Upper lobe of left lung (tissue), 4 donors: ENCODE measurements at regions not wholly inside any gene's neighbourhood (a gene's known extent, or its start where the extent isn't known, plus 50 kb on each side); places are given as distances from the start of the nearest gene placed in this dataset.

ENCODE experiments used
- CTCF ChIP-seq, 6 experiments: fragments of 450-650 bp in 4 of 6; fragments of 200-600 bp in 2 of 6; sonication (generic) in 2 of 6; IDR thresholded peaks; one replicate each; pipeline ENCODE4 v1.5.1; 2016 to 2019; ENCODE audit warnings: antibody characterized with exemption in 6 of 6
- EP300 ChIP-seq, 4 donors: sonication (generic); formaldehyde crosslinking; IDR thresholded peaks; one replicate each; pipeline ENCODE4 v1.5.1; 2017; ENCODE audit warnings: antibody characterized with exemption in 4 of 4, control low read depth in 2 of 4
- POLR2A ChIP-seq, 4 donors: fragments of 450-650 bp; IDR thresholded peaks; one replicate each; pipeline ENCODE4 v1.5.1; 2016 to 2017; ENCODE audit warnings: antibody characterized with exemption in 4 of 4, mild to moderate bottlenecking in 2 of 4

- TF ChIP-seq CTCF (IDR thresholded peaks at IDR 0.05) (no peak), POLR2A (IDR thresholded peaks at IDR 0.05) (no peak), EP300 (IDR thresholded peaks at IDR 0.05) (no peak)
Measured at GRCh38 chr4:129438456-129438981, 342.6 kb downstream of the C4orf33 start.
